Fibroblast of skin of abdomen (primary cell): ENCODE measurements at regions not wholly inside any gene's neighbourhood (a gene's known extent, or its start where the extent isn't known, plus 50 kb on each side); places are given as distances from the start of the nearest gene placed in this dataset.
A peak's percentile ranks its signal among the peaks of the same experiment; 100 is the strongest.

Experiments used
- DNase-seq: peaks from one replicate; pipeline ENCODE4 v3.0.0-alpha.2; 2013

- no peak for DNase-seq
Measured at GRCh38 chr20:1786486-1786885, 108.7 kb upstream of the SIRPA start.

- no peak for DNase-seq
Measured at GRCh38 chr20:1784586-1784985, 110.6 kb upstream of the SIRPA start.

- no peak for DNase-seq
Measured at GRCh38 chr20:1783245-1783644, 112.0 kb upstream of the SIRPA start.

GRCh38 chr20:1782181-1782580 is 113.0 kb upstream of the SIRPA start:
- DNase-seq = no peak

GRCh38 chr20:1779567-1779966 is 115.6 kb upstream of the SIRPA start:
- no peak for DNase-seq

- DNase-seq = no peak
Measured at GRCh38 chr20:1778338-1778737, 116.9 kb upstream of the SIRPA start.

GRCh38 chr20:1777476-1777820 is 117.8 kb upstream of the SIRPA start:
- no peak for DNase-seq

- DNase-seq = peak; percentile 90
Measured at GRCh38 chr20:1776681-1777475, 118.3 kb upstream of the SIRPA start.

- peak; percentile 29 for DNase-seq
Measured at GRCh38 chr20:1775117-1775516, 117.5 kb upstream of the SIRPG start.

- DNase-seq = no peak
Measured at GRCh38 chr20:1774479-1774878, 116.9 kb upstream of the SIRPG start.

- no peak for DNase-seq
Measured at GRCh38 chr20:1773816-1774215, 116.2 kb upstream of the SIRPG start.

- DNase-seq = no peak
Measured at GRCh38 chr20:1769491-1769890, 111.9 kb upstream of the SIRPG start.

- no peak for DNase-seq
Measured at GRCh38 chr20:1766731-1767130, 109.2 kb upstream of the SIRPG start.

- DNase-seq = peak; percentile 75
Measured at GRCh38 chr20:1764136-1765033, 106.8 kb upstream of the SIRPG start.

GRCh38 chr20:1761598-1761997 is 104.0 kb upstream of the SIRPG start:
- no peak for DNase-seq

GRCh38 chr20:1761116-1761515 is 103.5 kb upstream of the SIRPG start:
- peak; percentile 82 for DNase-seq

GRCh38 chr20:1758765-1759164 is 101.2 kb upstream of the SIRPG start:
- DNase-seq = no peak

- no peak for DNase-seq
Measured at GRCh38 chr20:1757606-1758512, 100.3 kb upstream of the SIRPG start.

- DNase-seq = no peak
Measured at GRCh38 chr20:1757072-1757471, 99.5 kb upstream of the SIRPG start.

- DNase-seq = no peak
Measured at GRCh38 chr20:1754749-1755148, 97.2 kb upstream of the SIRPG start.

GRCh38 chr20:1754306-1754705 is 96.7 kb upstream of the SIRPG start:
- no peak for DNase-seq

GRCh38 chr20:1752045-1752444 is 94.5 kb upstream of the SIRPG start:
- no peak for DNase-seq

- no peak for DNase-seq
Measured at GRCh38 chr20:1748777-1749176, 91.2 kb upstream of the SIRPG start.
